COLO668 (cell line): ENCODE measurements at regions not wholly inside any gene's neighbourhood (a gene's known extent, or its start where the extent isn't known, plus 50 kb on each side); places are given as distances from the start of the nearest gene placed in this dataset.

ENCODE experiments used
- DNase-seq: peaks from one replicate; lab custom pipeline; 2025; ENCODE audit not compliant: unreplicated experiment; lab: John Stamatoyannopoulos, UW

- no peak for DNase-seq
These were observed 526.8 kb upstream of the TBL1XR1 start for GRCh38 chr3:177724020-177724638.

GRCh38 chr3:177725165-177725564 is 527.9 kb upstream of the TBL1XR1 start:
- DNase-seq: no peak

- DNase-seq: no peak
These were observed 529.5 kb upstream of the TBL1XR1 start for GRCh38 chr3:177726807-177727206.

- no peak for DNase-seq
These were observed 532.8 kb upstream of the TBL1XR1 start for GRCh38 chr3:177729956-177730681.

GRCh38 chr3:177730814-177731213 is 533.5 kb upstream of the TBL1XR1 start:
- DNase-seq: no peak

- no peak for DNase-seq
These were observed 534.5 kb upstream of the TBL1XR1 start for GRCh38 chr3:177731644-177732268.

GRCh38 chr3:177733233-177733632 is 536.0 kb upstream of the TBL1XR1 start:
- DNase-seq: no peak

GRCh38 chr3:177733936-177734335 is 536.7 kb upstream of the TBL1XR1 start:
- no peak for DNase-seq

- DNase-seq: no peak
These were observed 538.1 kb upstream of the TBL1XR1 start for GRCh38 chr3:177735431-177735830.

- no peak for DNase-seq
These were observed 542.2 kb upstream of the TBL1XR1 start for GRCh38 chr3:177739461-177739860.

- DNase-seq: no peak
These were observed 543.0 kb upstream of the TBL1XR1 start for GRCh38 chr3:177740254-177740653.

- no peak for DNase-seq
These were observed 545.0 kb upstream of the TBL1XR1 start for GRCh38 chr3:177742273-177742672.

GRCh38 chr3:177743173-177743890 is 546.0 kb upstream of the TBL1XR1 start:
- no peak for DNase-seq

GRCh38 chr3:177744873-177745606 is 547.8 kb upstream of the TBL1XR1 start:
- no peak for DNase-seq

GRCh38 chr3:177745607-177746005 is 548.3 kb upstream of the TBL1XR1 start:
- no peak for DNase-seq

- DNase-seq: no peak
These were observed 549.2 kb upstream of the TBL1XR1 start for GRCh38 chr3:177746337-177746933.

GRCh38 chr3:177749836-177750235 is 552.6 kb upstream of the TBL1XR1 start:
- DNase-seq: no peak

GRCh38 chr3:177750436-177750835 is 553.2 kb upstream of the TBL1XR1 start:
- DNase-seq: no peak

GRCh38 chr3:177751770-177752169 is 554.5 kb upstream of the TBL1XR1 start:
- DNase-seq: no peak

- DNase-seq: no peak
These were observed 555.5 kb upstream of the TBL1XR1 start for GRCh38 chr3:177752831-177753230.
